Astrocyte (in vitro differentiated cells and primary cell): ENCODE measurements at regions not wholly inside any gene's neighbourhood (a gene's known extent, or its start where the extent isn't known, plus 50 kb on each side); places are given as distances from the start of the nearest gene placed in this dataset.
A peak's percentile ranks its signal among the peaks of the same experiment; 100 is the strongest.

Source experiments
- DNase-seq: peaks from one replicate; pipeline ENCODE4 v3.0.0-alpha.2; 2010; ENCODE audit warnings: low read depth
- FAIRE-seq: peaks from 2 replicates; lab custom pipeline; 2011; peaks lifted over from hg19 to GRCh38; lab: Jason Lieb, UNC
- H2AFZ ChIP-seq: 2 replicates; pipeline ENCODE4 v1.6.0; 2012; ENCODE audit warnings: low read depth, low read length, inconsistent platforms
- H3K27ac ChIP-seq: 2 replicates; pipeline ENCODE4 v1.5.1; 2011; ENCODE audit warnings: low read depth, low read length, inconsistent platforms
- H3K27me3 ChIP-seq: 2 replicates; pipeline ENCODE4 v1.6.0; 2011; ENCODE audit warnings: low read length, inconsistent platforms; ENCODE audit not compliant: insufficient read depth
- H3K36me3 ChIP-seq: 2 replicates; pipeline ENCODE4 v1.5.1; 2011; ENCODE audit warnings: low read length, inconsistent platforms; ENCODE audit not compliant: insufficient read depth
- H3K4me1 ChIP-seq: 2 replicates; pipeline ENCODE4 v1.5.1; 2011; ENCODE audit warnings: low read length, inconsistent platforms; ENCODE audit not compliant: insufficient read depth
- H3K4me2 ChIP-seq: 2 replicates; pipeline ENCODE4 v1.6.0; 2012; ENCODE audit warnings: low read length, inconsistent platforms
- H3K4me3 ChIP-seq: 2 replicates; pipeline ENCODE4 v1.5.1; 2011; ENCODE audit warnings: low read depth, mild to moderate bottlenecking, low read length, inconsistent platforms; ENCODE audit not compliant: insufficient read depth
- H3K79me2 ChIP-seq: 2 replicates; pipeline ENCODE4 v1.6.0; 2012; ENCODE audit warnings: mild to moderate bottlenecking, low read length, inconsistent platforms; ENCODE audit not compliant: insufficient read depth
- H3K9ac ChIP-seq: 2 replicates; pipeline ENCODE4 v1.6.0; 2012; ENCODE audit warnings: mild to moderate bottlenecking, low read length, inconsistent platforms
- H3K9me3 ChIP-seq: 2 replicates; pipeline ENCODE4 v1.5.1; 2012; ENCODE audit warnings: low read depth, mild to moderate bottlenecking, low read length, inconsistent platforms; ENCODE audit not compliant: insufficient read depth
- H4K20me1 ChIP-seq: 2 replicates; pipeline ENCODE4 v1.6.0; 2012; ENCODE audit warnings: low read length, inconsistent platforms; ENCODE audit not compliant: insufficient read depth
- H3K27ac Mint-ChIP-seq: one replicate; pipeline ENCODE4 v1.8.0; 2021; ENCODE audit warnings: mild to moderate bottlenecking, mixed read lengths; ENCODE audit not compliant: unreplicated experiment
- H3K27me3 Mint-ChIP-seq: one replicate; pipeline ENCODE4 v1.8.0; 2021; ENCODE audit warnings: low read depth, mixed read lengths; ENCODE audit not compliant: unreplicated experiment
- H3K36me3 Mint-ChIP-seq: one replicate; pipeline ENCODE4 v1.8.0; 2021; ENCODE audit warnings: low read depth, mixed read lengths; ENCODE audit not compliant: unreplicated experiment
- H3K4me1 Mint-ChIP-seq: one replicate; pipeline ENCODE4 v1.8.0; 2021; ENCODE audit warnings: low read depth, mixed read lengths; ENCODE audit not compliant: unreplicated experiment
- H3K4me3 Mint-ChIP-seq: one replicate; pipeline ENCODE4 v1.8.0; 2021; ENCODE audit warnings: mild to moderate bottlenecking, moderate library complexity, mixed read lengths; ENCODE audit not compliant: unreplicated experiment
- H3K9me3 Mint-ChIP-seq: one replicate; pipeline ENCODE4 v1.8.0; 2021; ENCODE audit warnings: mild to moderate bottlenecking, mixed read lengths; ENCODE audit not compliant: unreplicated experiment
- CTCF ChIP-seq: IDR thresholded peaks from 2 replicates; pipeline ENCODE4 v1.5.1; 2011; ENCODE audit warnings: low read depth, mild to moderate bottlenecking, inconsistent platforms, low read length, moderate library complexity; ENCODE audit not compliant: insufficient read depth
- EZH2 ChIP-seq: IDR thresholded peaks from 2 replicates; pipeline ENCODE4 v1.6.1; 2012; ENCODE audit warnings: mild to moderate bottlenecking, low read length, inconsistent platforms; ENCODE audit not compliant: insufficient read depth

DNA sequence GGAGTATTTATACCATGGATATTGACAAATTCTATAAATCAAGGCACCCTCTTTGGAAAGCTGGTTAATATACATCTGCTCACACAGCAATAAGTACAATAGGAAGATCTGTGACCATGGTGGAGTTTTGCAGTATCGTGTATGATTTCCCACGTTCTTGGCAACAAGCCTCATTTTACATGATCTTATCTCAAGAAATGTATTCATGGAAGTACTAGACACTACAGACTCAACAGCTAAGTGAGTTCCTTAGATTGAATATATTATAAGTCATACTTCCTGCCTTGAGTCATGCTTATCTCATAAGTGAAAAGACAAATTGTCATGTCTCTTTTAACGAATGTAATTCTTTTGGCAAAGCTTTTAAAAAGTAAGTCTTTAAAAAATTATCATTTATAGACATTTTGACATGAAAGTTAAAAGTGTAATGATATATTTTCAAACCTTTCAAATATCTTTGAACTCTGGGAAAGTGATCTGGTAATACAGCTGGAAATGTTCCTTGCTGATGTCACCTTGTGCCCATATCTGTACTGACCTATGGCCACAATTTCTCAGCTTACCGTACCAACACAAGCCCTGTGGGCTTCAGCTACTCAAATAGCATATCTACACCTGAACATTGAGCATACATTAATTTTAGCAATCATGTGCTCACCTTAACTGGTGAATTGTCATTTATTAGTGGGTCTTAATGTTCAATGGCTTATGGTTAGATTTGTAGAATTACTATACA lies 130.3 kb upstream of the TMC3 start:
- peak; percentile 74 for FAIRE-seq
- no peak overlapping the region for H3K4me3 Mint-ChIP-seq
- no peaks in the 10 kb centered on the region for H3K27me3 Mint-ChIP-seq
- H3K36me3 Mint-ChIP-seq, result no peaks in the 10 kb centered on the region
- peak; percentile 80 for DNase-seq
- Histone ChIP-seq H3K79me2 (no peaks in the 10 kb centered on the region), H3K9me3 (no peaks in the 10 kb centered on the region), H3K4me1 (peaks cover 2% of the 10 kb centered on the region), H4K20me1 (no peaks in the 10 kb centered on the region), H3K36me3 (no peaks in the 10 kb centered on the region), H3K4me3 (no peak overlapping the region), H3K27me3 (no peaks in the 10 kb centered on the region), H3K9ac (no peak overlapping the region), H2AFZ (no peak overlapping the region), H3K27ac (peak overlapping the region; percentile 35), H3K4me2 (peak overlapping the region; percentile 41)
- no peak for TF ChIP-seq EZH2
- no peak for TF ChIP-seq CTCF
- peaks cover 3% of the 10 kb centered on the region for H3K4me1 Mint-ChIP-seq
- H3K27ac Mint-ChIP-seq, result no peak overlapping the region
- no peaks in the 10 kb centered on the region for H3K9me3 Mint-ChIP-seq

GRCh38 chr15:81502439-81502838 lies 128.4 kb upstream of the TMC3 start:
- Mint-ChIP-seq H3K36me3 (no peaks in the 10 kb centered on the region), H3K4me1 (peaks cover 3% of the 10 kb centered on the region), H3K9me3 (no peaks in the 10 kb centered on the region), H3K27ac (no peak overlapping the region), H3K27me3 (no peaks in the 10 kb centered on the region), H3K4me3 (no peak overlapping the region)
- peaks cover 2% of the 10 kb centered on the region for H3K4me1 ChIP-seq
- H3K9ac ChIP-seq, result no peak overlapping the region
- no peaks in the 10 kb centered on the region for H3K27me3 ChIP-seq
- DNase-seq (no peak), FAIRE-seq (no peak)
- no peak overlapping the region for H3K27ac ChIP-seq
- H3K4me3 ChIP-seq, result no peak overlapping the region
- no peaks in the 10 kb centered on the region for H4K20me1 ChIP-seq
- no peaks in the 10 kb centered on the region for H3K9me3 ChIP-seq
- no peak overlapping the region for H2AFZ ChIP-seq
- H3K36me3 ChIP-seq, result no peaks in the 10 kb centered on the region
- no peak overlapping the region for H3K4me2 ChIP-seq
- TF ChIP-seq EZH2 (no peak), CTCF (no peak)
- no peaks in the 10 kb centered on the region for H3K79me2 ChIP-seq

DNA sequence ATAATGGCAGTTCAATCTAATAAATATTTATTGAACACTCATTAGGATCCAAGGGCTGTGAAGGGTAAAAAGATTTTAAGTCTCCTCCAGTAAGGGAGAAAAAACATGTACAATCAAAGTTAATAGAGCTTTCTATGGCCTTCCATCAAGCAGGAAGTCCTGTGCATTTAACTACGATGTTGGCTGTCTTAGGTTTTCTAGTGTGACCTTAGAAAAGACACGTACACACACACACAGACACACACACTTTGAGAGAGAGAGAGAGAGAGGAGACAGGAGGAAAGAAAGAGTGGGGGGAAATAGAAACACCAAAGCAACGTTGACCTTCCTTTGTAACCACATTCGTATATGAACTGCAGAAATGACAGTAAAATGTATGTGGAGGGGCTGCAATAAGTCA lies 126.1 kb upstream of the TMC3 start:
- DNase-seq (no peak), FAIRE-seq (no peak)
- H3K27me3 ChIP-seq, result no peaks in the 10 kb centered on the region
- no peak overlapping the region for H3K27ac ChIP-seq
- no peak overlapping the region for H2AFZ ChIP-seq
- Mint-ChIP-seq H3K27ac (no peak overlapping the region), H3K4me1 (peaks cover 3% of the 10 kb centered on the region), H3K27me3 (peaks cover 4% of the 10 kb centered on the region), H3K9me3 (no peaks in the 10 kb centered on the region), H3K36me3 (no peaks in the 10 kb centered on the region), H3K4me3 (no peak overlapping the region)
- H3K4me3 ChIP-seq, result no peak overlapping the region
- no peak overlapping the region for H3K9ac ChIP-seq
- H3K36me3 ChIP-seq, result no peaks in the 10 kb centered on the region
- no peak overlapping the region for H3K4me2 ChIP-seq
- no peaks in the 10 kb centered on the region for H3K9me3 ChIP-seq
- peaks cover 2% of the 10 kb centered on the region for H3K4me1 ChIP-seq
- no peaks in the 10 kb centered on the region for H3K79me2 ChIP-seq
- no peak for TF ChIP-seq CTCF
- TF ChIP-seq EZH2, result no peak
- H4K20me1 ChIP-seq, result no peaks in the 10 kb centered on the region
